GM19324 (cell line): ENCODE measurements at regions not wholly inside any gene's neighbourhood (a gene's known extent, or its start where the extent isn't known, plus 50 kb on each side); places are given as distances from the start of the nearest gene placed in this dataset.

Experiments used
- ATAC-seq: cut with Tn5 transposase; IDR thresholded peaks from one replicate; pipeline ENCODE4 v1.9.1; 2021; ENCODE audit warnings: mild to moderate bottlenecking, moderate library complexity; ENCODE audit not compliant: unreplicated experiment, low FRiP score

DNA sequence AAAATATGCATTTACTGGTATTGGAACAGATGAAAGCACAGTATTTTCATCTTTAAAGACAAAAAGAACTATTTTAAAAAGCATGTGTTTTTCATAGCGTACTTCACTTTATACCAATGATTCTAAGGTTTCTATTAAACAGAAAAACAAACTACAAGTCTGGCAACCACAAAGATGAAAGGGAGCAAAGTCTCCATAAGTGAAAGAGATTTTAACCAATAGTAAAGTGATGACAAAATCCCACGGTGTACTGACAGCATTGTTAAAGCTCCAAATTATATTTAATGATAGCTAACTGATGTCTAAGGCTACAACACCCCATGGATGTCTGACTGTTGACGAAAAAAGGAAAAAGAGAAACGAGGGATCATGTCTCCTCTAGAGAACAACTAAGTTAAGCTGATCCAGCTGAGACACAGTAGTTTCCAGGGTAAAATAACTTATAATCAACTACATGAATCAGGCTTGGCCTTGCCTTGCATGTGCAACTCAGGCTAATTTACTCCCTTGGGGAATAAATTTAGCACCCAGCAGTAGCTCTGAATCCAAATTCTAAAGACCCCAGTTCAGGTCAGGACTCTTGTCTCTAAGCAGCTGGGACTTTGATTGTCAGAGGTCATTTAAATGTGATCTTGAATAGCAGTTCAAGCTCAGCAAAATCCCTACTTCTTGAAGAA is 56.0 kb upstream of the TAB2 start:
- ATAC-seq, result no peak

DNA sequence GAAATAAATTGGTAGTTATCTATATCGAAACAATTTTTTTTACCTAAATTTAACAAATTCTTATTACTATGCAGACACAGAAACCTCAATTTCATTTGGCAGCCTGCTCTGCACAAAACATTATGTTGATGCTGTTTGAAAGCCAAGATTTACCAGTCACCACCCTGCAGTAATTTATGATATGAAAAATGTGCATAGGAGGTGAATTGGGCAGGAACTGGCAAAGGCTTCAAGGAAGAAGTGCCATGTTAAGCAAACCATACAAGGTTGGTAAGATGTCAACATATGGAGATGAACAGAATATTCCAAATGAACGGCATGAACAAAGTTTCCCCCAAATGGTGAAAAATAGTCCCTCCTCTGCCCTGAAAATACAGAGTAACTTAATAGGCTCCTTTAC is 54.2 kb upstream of the TAB2 start:
- ATAC-seq, result no peak

DNA sequence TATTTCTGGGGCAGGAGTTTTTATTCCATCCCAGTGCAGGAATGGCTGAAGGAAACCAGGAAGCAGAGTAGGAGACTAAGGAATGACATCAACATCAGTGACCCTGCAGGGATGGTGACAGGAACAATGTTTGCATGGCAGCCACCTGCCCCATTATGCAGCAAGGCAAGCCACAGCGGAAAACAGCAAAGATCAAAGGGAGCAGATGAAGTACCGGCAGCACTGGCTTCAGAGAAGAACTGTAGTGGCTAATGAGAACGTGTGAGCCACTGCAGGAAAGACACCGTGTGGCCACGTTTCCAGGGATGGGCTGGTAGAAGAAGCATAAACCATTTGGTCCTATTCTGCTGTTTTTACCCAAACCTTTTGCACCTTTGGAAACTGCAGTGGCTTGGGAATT is 52.9 kb upstream of the TAB2 start:
- ATAC-seq, result no peak

DNA sequence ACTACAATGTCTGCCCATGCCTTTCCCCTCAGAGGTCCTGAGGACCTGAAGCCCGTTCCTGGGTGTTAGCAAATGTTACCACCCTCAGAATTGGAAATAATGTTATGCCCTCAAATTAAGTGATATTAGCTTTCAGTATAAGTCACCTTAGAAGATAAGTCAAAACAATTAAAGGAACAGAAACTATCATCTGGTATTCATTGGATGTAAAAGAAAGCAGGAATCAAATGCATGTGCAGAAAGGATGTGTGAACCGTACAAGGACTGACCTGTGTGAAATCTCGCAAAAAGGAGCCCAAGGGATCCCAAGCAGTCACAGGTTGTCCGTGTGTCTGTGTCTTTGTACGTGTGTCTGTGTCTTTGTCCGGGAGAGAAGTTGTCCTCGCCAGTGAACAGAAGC is 51.6 kb upstream of the TAB2 start:
- no peak for ATAC-seq

DNA sequence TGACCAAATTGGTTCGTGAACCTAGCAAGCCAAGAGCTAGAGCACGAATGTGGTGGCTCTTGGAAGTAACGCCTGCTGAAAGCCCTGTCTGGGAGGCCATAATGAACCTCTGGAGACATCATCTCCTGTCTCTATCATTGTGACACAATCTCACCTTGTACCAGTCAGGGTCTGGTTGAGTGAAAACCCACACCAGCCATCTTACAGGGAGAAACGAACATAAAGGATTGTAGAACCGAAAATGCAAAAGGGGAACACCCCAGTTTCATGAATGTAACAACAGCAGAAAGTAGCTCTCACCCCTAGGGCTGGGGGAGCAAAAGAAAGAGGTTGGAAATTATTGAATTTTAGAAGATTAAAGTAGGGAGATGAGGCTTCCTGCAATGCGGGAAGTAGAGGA is 50.9 kb upstream of the TAB2 start:
- ATAC-seq, result no peak

DNA sequence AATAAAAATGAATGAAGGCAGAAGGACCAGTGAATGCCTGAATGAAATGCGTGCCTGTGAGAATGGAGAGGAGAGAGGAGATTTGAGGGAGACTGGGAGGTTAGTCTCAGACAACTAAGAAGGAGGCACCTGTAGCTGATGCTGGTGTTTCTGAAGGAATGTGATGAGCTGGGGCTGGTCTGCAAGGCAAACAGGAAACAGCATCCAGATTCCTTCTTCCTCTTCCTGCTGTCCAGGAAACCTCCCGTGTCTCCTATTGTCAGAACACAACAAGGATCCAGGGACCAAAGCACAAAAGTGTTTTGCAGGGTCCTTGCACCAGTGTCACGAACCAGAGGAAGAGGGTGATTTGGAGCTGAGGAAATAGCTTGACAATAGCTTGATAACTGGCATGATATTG is 50.4 kb upstream of the TAB2 start:
- no peak for ATAC-seq

DNA sequence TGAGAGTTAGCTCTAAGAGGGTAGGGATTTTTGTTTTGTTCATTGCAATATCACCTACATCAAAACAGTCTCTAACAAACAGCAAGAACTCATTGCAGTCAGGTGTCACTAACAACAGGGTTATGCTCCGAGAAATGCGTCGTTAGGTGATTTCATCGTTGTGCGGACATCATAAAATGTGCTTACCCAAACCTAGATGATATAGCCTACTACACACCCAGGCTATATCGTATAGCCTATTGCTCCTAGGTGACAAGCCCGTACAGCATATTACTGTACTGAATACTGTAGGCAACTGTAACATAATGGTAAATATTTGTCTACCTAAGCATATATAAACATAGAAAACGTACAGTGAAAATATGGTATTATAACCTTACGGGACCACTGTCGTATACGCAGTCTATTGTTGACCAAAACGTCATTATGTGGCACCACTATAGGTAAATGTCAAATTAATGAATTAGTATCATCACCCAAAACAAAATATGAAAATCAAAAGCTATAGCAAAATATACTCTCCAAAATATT is 49.9 kb upstream of the TAB2 start:
- no peak for ATAC-seq
